C4-2B (cell line): ENCODE measurements at regions not wholly inside any gene's neighbourhood (a gene's known extent, or its start where the extent isn't known, plus 50 kb on each side); places are given as distances from the start of the nearest gene placed in this dataset.

Source experiments
- CTCF ChIP-seq: fragments of 450-650 bp; conservative IDR thresholded peaks from 2 replicates; pipeline ENCODE4 v1.5.1; 2017; ENCODE audit warnings: mild to moderate bottlenecking
- ZFX ChIP-seq: fragments of 450-650 bp; IDR thresholded peaks from 2 replicates; pipeline ENCODE4 v1.6.1; 2017

- TF ChIP-seq CTCF (no peak), ZFX (no peak)
Measured at GRCh38 chr11:86182976-86183584, 61.5 kb upstream of the EED start.
